CD4-positive, alpha-beta T cell treated with Interleukin-1 beta for 1 hour (primary cell): ENCODE measurements at regions not wholly inside any gene's neighbourhood (a gene's known extent, or its start where the extent isn't known, plus 50 kb on each side); places are given as distances from the start of the nearest gene placed in this dataset.

Experiments used
- DNase-seq, 2 donors: peaks; one replicate each; pipeline ENCODE4 v3.0.0-alpha.2; 2020 to 2022

DNA sequence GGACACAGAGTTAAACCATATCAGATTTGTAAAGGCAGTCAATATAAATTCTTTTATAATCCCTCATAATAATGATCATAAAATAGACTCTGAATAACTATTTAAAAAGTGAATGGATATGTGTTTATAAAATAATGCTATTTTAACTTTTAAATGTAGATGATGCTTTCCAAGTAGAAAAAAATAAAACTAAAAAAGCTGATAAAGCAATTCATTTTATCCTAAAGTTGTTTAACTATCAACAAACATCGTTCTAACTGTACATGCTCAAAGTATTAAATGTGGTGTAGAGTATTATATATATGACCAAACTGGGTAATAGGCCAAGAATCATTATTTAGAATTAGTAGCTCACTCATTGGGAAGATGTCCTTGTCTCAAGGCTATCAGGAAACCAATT lies 248.3 kb upstream of the CLEC14A start:
- DNase-seq, result no peak

DNA sequence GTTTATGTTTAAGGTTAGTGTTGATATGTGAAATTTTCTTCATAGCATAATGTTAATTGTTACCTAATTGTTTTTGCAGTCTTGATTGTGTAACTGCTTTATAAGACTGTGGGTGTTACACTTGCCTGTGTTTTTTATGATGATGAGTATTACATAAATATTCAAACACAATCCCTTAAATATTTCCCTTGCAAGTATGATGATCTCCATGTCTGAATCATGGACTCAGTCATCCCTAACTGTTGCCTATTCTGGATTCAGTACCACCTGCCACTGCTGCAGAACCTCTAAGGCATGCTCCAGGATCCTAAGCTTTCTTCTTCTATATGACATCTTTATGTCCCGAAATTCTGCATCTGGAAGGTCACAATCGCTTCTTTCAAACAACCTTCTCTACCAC lies 246.3 kb upstream of the CLEC14A start:
- no peak for DNase-seq

DNA sequence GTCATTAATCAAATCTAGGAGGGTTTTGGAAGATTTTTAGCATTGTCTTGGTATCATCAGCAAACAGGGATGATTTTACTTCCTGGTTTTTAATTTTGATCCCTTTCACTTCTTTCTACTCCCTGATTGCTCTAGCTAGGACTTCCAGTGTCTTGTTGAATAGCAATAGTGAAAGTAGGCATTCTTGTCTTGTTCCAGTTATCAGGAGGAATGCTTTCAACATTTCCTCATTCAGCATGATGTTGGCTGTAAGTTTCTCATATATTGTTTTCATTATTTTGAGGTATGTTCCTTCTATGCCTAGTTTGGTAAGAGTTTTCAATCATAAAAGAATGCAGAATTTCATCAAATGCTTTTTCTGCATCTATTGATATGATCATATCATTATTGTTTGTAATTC lies 244.2 kb upstream of the CLEC14A start:
- no peak for DNase-seq

DNA sequence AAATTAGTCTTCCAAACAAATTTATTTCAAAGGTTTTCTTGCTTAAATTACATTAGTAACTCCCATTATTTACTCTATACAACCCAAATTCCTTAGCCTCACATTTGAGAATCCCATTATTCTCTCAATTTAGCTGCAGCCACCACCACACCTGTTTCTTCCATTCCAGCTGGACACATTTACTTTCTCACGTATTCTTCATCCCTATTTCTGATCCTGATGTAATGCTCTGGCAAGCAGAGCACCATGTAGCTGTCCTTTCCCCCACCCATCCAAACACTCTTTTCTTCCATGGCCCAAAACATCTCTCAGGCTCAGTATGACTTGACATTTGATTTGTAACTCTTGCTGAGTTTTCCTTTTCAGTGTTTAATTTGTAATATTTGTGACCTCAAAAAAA lies 240.2 kb upstream of the CLEC14A start:
- no peak for DNase-seq

DNA sequence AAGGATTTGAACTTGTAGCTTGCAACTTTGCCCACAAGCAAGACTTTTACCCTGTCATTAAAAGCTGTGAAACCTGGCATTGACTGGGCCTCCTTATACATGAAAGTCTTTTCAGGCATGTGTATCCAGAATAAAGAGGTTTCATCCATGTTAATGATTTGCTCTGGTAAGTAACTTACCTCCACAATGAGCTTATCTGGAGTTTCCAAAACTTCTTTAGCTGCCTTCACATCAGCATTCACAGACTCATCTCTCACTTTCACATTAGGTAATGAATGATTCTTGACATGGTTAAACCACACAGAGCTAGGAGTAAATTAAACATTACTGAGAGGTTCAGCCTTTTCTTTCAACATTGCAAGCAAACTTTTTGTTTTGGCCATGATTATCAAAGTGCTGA lies 234.4 kb upstream of the CLEC14A start:
- no peak for DNase-seq

DNA sequence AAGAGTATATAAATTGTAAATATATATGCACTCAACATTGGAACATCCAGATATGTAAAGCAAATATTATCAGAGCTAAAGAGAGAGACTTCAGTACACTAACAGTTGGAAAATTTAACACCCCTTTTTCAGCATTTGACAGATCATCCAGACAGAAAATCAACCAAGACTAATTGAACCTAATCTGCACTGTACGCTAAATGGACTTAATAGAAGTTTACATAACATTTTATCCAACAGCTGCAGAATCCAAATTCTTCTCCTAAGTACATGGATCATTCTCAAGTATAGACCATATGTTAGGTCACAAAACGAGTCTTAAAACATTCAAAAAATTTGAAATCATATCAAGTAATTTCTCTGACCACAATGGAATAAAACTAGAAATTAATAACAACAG lies 229.1 kb upstream of the CLEC14A start:
- no peak for DNase-seq

DNA sequence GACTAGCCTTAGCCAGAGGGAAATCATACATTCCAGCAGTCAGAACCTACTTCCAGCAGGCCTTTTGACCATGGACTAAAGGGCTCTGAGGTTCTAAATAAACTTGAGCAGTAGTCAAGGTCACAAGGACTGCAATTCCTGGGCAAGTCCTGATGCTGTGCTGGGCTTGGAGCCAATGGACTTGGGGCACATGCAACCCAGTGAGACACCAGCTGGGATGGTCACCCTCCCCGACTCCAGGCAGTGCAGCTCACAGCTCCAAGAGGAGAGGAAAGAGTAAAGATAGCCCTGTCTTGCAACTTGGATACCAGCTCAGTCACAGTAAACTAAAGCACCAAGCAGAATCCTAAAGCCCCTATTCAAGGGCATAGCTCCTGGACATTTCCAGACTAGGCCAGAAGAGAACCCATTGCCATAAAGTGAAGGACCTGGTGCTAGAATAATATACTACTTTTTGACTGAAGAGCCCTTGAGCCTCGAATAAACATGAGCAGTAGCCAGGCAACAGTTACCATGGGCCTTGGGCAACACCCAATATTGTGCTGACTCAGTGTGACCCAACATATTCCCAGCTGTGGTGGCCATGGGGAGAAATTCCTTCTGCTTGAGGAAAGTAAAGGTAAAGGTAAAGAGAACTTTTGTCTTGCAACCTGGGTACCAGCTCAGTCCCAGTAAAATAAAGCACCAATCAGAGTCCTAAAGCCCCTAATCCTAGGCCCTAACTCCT lies 226.2 kb upstream of the CLEC14A start:
- DNase-seq, result no peak

DNA sequence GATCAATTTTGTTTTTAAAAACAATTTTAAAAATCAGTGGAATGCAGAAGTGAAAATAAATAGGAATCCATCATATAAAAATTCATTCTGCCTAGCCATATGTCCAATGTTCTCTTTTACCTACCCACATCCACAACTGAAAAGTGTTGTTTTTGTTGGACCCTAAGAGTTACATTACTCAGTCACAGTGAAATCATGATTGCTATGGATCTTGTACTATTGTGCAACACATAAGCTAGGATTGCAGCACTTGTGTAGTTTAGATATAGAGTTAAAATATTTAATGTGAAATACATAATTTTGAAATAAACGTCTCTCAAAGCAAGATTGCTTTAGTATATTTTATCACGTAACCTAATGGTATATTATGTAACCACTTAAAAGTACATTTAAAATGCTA lies 213.3 kb upstream of the CLEC14A start:
- DNase-seq, result no peak

DNA sequence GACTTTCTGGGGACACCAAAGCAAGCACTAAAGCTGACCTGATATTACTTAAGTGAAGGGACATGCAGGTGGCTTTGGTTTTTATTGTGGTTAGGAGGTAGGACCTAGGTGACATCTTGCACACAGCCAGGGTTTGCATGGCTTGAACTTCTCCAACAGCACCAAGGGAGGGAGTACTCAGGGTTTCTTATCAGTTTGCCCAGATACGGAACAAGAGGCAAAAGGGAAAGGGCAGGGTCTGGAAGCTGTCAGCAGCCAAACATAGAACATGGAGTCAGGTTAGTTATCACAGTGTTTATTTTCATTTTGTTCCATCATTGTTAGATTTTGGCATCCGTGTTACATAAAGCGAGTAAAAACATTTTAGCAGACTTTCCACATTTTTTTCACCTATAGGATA lies 186.3 kb upstream of the CLEC14A start:
- no peak for DNase-seq

DNA sequence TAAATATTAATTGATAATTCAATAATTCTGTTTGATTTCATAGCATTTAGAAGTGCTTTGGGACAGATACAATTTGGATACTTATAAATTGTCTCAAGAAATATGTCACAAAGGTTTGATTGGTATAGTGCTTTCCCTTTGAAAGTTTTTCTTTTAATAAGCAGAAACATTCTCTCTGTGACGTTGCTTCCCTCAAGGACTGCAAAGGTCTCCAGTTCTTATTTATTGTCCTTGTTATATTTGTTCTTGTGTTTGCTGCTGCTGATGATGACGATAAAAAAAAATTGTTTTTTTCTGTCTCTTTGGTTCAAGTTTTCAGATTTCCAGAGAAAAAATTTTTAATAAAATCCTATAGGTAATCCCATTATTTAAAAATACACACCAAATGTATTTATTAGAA lies 176.3 kb upstream of the CLEC14A start:
- DNase-seq, result no peak

DNA sequence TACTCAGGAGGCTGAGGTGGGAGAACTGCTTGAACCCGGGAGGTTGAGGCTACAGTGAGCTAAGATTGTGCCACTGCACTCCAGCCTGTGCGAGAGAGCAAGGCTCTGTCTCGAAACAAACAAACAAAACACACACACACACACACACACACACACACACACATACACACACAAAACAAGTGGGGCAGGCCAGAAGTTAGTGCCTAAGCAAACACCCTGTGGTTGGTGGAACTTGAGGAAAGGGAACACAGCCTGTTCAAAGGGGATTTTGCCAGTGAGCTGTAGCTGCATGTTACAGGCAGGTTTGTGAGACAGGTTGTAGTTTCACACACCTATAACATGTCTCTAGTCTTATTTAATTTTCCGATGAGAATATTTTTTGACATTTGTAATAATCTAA lies 175.3 kb upstream of the CLEC14A start:
- no peak for DNase-seq

DNA sequence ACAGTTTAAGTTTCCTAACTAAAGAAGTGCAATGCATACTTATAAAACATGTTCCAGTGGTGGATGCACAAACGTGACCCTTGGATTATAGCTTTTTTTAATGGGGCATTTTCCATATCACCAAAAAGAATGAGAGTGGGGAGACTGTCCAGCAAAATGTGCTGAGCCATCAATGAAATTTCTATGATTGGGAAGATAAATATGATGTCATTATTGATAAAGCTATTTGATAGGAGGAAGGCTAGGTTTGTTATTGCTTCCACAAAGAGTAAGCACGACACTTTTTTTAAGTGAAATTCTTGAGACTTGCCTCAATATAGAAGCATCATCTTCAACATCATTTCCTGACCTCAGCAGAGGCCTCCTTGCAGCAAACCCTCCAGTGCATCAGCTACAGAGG lies 174.6 kb upstream of the CLEC14A start:
- no peak for DNase-seq

DNA sequence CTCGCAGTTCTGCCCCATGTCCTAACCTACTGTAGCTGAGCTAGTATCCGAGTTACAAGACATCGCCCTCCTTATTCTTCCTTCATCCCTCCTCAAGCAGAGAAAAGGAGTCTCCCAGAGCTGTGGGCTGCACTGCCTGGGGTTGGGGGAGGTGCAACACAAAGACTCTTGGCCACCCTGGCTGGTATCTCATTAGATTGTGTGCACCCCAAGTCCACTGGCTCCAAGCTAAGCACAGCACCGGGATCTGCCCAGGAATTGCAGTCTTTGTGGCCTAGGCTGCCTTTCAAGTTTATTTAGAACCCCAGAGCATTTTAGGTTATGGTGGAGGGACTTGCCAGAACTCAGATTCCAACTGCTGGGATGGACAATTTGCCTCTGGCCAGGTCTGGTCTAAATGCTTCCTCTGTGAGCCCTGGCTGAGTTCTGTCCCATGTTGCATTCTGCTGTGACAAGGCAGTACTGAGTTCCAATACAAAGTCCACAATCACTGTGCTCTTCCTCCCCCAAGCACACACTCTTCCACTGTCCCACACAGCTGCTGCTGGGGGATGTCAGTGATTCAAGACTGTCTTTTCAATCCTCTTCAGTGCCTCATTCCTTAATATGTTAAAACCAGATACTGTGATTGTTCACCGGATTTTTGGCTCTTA lies 169.6 kb upstream of the CLEC14A start:
- no peak for DNase-seq

DNA sequence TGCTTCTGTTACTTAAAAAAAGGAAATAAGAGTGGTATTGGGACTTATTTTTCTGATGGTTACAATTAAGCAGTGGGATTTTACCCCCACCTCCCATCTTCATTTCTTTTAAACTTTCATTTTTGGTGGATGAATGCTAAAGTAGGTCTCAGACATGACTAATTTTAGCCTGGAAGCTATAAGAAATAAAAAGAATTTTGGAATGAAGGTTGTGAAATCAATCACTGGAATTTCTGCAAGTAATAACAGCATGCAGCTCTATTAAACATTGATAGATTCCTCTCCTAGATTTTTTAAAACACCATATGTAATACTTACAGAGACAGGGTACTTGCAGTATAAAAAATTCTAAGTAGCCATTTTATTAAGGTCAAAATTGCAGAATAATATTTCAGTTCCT lies 164.2 kb upstream of the CLEC14A start:
- no peak for DNase-seq

DNA sequence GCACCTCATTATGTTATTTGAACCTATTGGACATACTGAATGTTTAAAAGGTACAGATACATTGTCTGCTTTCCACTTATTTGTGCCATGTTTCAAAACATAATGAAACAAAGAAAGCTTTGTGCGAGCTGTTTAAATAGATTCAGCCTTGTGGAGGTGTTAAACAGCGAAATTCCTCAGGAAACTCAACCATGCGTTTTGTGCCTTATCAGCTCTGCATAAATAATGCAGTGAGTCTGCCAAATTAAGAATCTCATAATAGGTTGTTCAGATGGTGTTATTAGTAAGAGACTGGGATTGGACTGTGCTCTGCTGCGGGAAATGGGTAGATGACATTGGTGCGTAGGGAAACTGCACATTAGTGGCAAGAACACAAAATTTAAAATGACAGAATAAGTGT lies 163.7 kb upstream of the CLEC14A start:
- DNase-seq, result no peak

DNA sequence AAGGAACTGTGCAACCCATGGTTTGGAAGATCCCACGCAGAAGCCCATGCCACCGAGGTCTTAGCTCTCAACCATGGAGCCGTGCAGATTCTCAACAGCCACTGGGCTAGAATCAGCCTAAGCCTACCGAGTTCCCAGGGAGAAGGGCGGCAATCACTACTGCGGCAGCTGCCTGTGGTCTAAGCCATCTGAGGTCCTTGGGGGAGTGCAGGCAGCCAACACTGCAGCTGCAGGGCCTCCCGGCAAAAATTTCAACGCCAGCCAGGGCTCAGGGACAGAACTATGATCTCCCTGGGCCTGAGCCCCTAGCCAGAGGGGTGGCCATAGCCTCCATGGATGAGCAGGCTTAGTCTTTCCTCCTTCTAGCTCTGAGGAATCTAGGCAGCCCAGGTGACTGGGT lies 156.8 kb upstream of the CLEC14A start:
- DNase-seq, result no peak

DNA sequence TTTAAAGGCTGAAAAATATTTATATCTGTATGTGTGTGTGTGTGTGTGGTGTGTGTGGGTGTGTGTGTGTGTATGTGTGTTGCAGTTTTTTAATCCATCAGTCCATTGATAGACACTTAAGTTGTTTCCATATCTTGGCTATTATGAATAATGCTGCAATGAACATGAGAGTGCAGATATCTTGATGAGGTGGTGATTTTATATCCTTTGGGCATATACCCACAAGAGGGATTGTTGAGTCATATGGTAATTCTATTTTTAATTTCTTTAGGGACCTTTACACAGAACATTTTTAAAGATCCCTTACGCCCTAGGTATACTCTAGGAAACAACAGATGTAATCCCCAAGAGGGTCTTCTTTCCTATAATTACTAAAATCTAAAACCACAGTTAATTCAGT lies 154.5 kb upstream of the CLEC14A start:
- DNase-seq, result no peak

DNA sequence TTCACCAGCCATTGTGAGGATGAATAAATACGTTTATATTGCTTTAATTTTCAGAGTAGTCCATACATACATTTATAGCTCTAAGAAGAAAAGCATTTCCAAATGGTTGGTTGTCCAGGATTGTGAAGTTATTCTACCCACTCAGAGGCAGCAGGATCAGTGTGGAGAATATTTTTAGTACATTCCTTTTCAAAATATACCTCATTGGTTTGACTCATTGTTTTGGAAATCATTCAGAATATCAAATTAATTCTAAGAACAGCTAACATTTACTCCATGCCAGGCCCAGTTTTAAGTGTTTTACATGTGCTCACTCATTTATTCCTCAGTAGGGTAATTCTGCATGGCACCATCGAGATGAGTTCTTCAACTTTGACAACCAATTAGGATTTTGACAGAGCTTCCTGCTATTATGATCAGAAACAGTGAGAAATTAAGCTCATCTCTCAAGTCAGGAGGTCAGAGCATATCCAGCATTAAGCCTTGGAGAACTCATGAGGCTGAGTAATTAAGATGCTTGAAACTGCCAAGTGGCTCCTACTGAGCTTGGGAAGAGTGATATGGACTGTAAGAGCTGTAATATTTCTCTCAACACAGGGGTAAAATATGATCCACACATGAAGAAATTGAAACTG lies 153.3 kb upstream of the CLEC14A start:
- DNase-seq, result no peak

DNA sequence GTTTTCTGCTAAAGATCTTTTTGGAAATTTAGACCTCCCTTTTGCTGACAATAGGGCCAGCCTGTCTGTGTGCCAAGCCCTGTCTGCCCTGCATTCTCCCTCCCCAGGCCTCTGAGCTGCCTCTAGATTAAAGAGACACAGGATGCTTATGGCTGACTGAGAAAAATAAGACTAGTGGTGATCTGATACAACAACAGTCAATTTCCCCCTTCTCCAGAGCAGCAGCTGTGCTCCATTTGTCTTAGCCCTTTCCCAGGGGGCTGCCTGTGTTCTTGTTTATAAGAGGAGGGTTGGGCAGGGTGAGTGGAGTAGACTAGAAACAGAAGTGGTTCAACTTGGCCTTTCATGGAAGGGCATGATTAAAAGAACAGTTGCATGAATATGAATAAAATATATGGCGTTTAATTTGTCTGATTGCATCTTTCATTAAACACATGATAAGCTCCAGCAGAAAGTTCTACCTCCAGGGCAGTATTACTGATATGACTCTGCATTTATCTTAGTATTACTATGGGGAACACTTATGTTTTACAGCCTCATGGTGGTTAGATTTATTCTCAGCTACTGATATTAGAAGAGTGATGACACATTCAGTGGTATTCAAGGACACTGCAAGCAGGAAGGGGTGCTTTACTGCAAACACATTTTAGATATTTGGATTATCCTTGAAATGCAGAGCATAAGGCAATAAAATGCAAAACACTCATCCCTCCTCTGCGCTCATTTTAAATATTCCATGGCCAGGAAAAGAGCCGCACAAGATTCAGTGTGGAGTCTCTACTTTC lies 150.2 kb upstream of the CLEC14A start:
- DNase-seq, result no peak

DNA sequence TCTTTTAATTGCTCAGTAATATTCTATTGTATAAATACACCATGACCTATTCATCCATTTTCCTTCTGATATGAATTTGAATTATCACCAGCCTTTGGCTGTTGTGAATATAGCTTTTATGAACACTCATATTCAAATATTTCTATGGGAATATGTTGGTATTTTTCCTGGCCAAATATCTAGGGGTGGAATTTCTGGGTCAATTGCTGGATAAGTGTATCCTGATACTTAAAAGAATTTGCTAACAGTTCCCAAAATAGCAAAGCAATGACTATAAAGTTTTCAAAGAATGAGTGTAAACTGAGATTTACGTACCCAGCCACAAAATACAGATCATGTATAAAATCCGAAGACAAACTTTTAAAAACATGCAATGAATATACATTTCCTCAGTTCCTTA lies 148.7 kb upstream of the CLEC14A start:
- no peak for DNase-seq

DNA sequence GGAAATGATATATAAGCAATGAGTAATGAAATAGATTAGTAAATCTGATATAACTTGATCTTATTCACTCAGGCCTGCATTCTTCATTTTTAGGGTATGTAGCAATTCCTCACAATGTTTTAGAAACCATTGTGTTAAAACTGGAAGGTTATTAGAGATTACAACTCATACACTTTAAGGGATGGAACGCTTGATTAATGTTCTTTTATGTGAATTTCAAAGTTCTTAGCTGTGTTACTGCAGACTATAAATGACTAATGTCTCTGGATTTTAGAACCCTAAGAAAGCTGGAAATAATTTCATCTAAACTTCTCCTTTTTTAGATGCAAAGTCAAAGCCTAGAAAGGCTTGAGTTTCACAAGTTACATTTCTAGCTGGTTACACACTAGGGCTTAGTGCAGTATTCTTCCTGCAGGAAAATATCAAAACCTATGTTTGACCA lies 148.2 kb upstream of the CLEC14A start:
- no peak for DNase-seq

DNA sequence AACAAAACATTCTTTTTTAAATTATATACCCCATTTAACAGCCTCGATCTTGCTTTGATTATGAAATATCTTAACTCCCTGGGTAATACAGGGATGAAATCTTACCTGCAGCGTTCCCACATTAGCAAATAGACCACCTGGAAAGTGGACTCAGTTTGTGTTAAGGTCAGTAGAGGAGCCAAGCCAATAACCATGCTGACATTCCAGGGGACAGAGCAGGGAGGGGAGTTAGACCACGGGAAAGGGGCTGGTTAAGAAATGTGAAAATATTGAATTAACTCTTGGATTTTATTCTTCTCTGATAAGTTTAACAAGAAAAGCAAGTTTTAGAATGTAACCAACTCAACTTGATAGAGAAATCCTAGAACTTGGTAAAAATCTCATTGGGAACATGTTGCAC lies 144.9 kb upstream of the CLEC14A start:
- DNase-seq, result no peak

DNA sequence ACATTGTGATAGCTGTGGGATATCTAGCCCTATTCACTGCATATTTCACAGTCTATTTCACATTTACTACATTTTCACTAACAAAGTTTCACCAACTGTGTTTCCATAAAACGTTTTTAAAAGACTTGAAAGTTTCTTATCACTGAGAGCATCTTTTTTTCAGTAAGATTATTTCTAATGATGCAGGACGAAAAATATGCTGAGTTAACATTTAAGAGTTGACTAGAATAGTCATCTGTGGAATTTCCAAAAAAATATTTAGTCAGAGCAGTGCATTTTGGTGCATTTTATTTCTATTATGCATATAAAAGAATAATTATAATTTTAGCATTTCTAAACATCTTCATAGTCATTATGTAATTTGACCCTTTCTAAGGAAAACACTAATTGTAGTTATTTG lies 143.8 kb upstream of the CLEC14A start:
- no peak for DNase-seq

DNA sequence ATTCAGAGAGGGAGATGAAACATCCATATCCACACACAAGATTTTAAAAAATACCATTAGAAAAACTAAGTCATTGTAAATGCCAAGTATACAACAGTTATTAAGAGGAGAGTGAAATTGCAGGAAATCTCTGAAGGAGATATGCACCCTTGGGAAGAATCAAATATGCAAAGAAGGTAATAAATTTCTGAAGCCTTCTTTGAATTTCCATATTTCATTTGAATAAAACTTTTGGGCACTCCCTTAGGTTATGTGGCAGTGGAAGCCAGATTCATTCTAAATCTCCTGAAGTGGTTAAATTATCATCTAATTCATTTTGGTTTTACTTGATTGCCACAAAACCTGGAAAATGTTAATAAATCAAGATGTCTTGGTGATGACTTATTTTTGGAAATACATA lies 138.9 kb upstream of the CLEC14A start:
- no peak for DNase-seq
